H9 (cell line): ENCODE measurements at regions not wholly inside any gene's neighbourhood (a gene's known extent, or its start where the extent isn't known, plus 50 kb on each side); places are given as distances from the start of the nearest gene placed in this dataset.

Source experiments
- DNase-seq: peaks from one replicate; pipeline ENCODE4 v3.0.0-alpha.2; 2017
- H2AFZ ChIP-seq: one replicate; pipeline ENCODE4 v1.6.1; 2013; ENCODE audit warnings: mild to moderate bottlenecking, low read length, control low read depth, moderate library complexity
- H2AK5ac ChIP-seq: 2 replicates; pipeline ENCODE4 v1.6.1; 2013; ENCODE audit warnings: low read length, control low read depth, mixed read lengths; ENCODE audit not compliant: insufficient read length
- H2BK120ac ChIP-seq: one replicate; pipeline ENCODE4 v1.6.1; 2013; ENCODE audit warnings: low read depth, mild to moderate bottlenecking, low read length, control low read depth, inconsistent platforms; ENCODE audit not compliant: poor library complexity, severe bottlenecking
- H2BK12ac ChIP-seq: 2 replicates; pipeline ENCODE4 v1.6.1; 2013; ENCODE audit warnings: low read length, control low read depth, mixed read lengths, low read depth; ENCODE audit not compliant: insufficient read length
- H2BK15ac ChIP-seq: 2 replicates; pipeline ENCODE4 v1.6.1; 2013; ENCODE audit warnings: low read depth, low read length, control low read depth
- H2BK20ac ChIP-seq: one replicate; pipeline ENCODE4 v1.6.1; 2013; ENCODE audit warnings: low read depth, mild to moderate bottlenecking, low read length, control low read depth, inconsistent platforms; ENCODE audit not compliant: poor library complexity, severe bottlenecking
- H2BK5ac ChIP-seq: 2 replicates; pipeline ENCODE4 v1.6.1; 2013; ENCODE audit warnings: low read length, control low read depth, mixed read lengths; ENCODE audit not compliant: insufficient read length
- H3K14ac ChIP-seq: 2 replicates; pipeline ENCODE4 v1.6.1; 2013; ENCODE audit warnings: low read length, control low read depth; ENCODE audit not compliant: insufficient read depth
- H3K18ac ChIP-seq: 2 replicates; pipeline ENCODE4 v1.6.1; 2013; ENCODE audit warnings: low read depth, mild to moderate bottlenecking, mixed read lengths, low read length, control low read depth; ENCODE audit not compliant: insufficient read length
- H3K23ac ChIP-seq: 2 replicates; pipeline ENCODE4 v1.6.1; 2013; ENCODE audit warnings: low read length, control low read depth, mixed read lengths, low read depth; ENCODE audit not compliant: insufficient read length
- H3K23me2 ChIP-seq: 2 replicates; pipeline ENCODE4 v1.6.1; 2013; ENCODE audit warnings: low read depth, mild to moderate bottlenecking, mixed read lengths, low read length, control low read depth; ENCODE audit not compliant: insufficient read length, poor library complexity, severe bottlenecking
- H3K27ac ChIP-seq: 2 replicates; pipeline ENCODE4 v1.5.1; 2013; ENCODE audit warnings: low read length, control low read depth, mixed read lengths, low read depth; ENCODE audit not compliant: insufficient read length
- H3K27me3 ChIP-seq: 2 replicates; pipeline ENCODE4 v1.6.1; 2013; ENCODE audit warnings: low read length, control low read depth, inconsistent platforms; ENCODE audit not compliant: insufficient read depth
- H3K4ac ChIP-seq: 2 replicates; pipeline ENCODE4 v1.6.1; 2013; ENCODE audit warnings: low read depth, mild to moderate bottlenecking, control low read depth, inconsistent platforms, low read length, moderate library complexity
- H3K4me1 ChIP-seq: 2 replicates; pipeline ENCODE4 v1.6.1; 2013; ENCODE audit warnings: low read length, control low read depth, inconsistent platforms; ENCODE audit not compliant: insufficient read depth
- H3K4me2 ChIP-seq: 2 replicates; pipeline ENCODE4 v1.6.1; 2013; ENCODE audit warnings: low read length, control low read depth, mixed read lengths; ENCODE audit not compliant: insufficient read length, insufficient read depth
- H3K56ac ChIP-seq: 2 replicates; pipeline ENCODE4 v1.6.1; 2013; ENCODE audit warnings: low read depth, mild to moderate bottlenecking, mixed read lengths, low read length, control low read depth; ENCODE audit not compliant: insufficient read length
- H3K79me1 ChIP-seq: 2 replicates; pipeline ENCODE4 v1.6.1; 2013; ENCODE audit warnings: low read depth, mild to moderate bottlenecking, moderate library complexity, low read length, control low read depth, inconsistent platforms; ENCODE audit not compliant: insufficient read depth, poor library complexity, severe bottlenecking
- H3K79me2 ChIP-seq: 2 replicates; pipeline ENCODE4 v1.6.1; 2013; ENCODE audit warnings: low read length, control low read depth, inconsistent platforms; ENCODE audit not compliant: insufficient read depth
- H3K9ac ChIP-seq: 2 replicates; pipeline ENCODE4 v1.6.1; 2013; ENCODE audit warnings: low read length, control low read depth, mixed read lengths; ENCODE audit not compliant: insufficient read length; ENCODE audit errors: extremely low read depth
- H3K9me3 ChIP-seq: one replicate; pipeline ENCODE4 v1.6.1; 2013; ENCODE audit warnings: low read depth, low read length, inconsistent platforms; ENCODE audit not compliant: control insufficient read depth
- H3T11ph ChIP-seq: one replicate; pipeline ENCODE4 v1.6.1; 2013; ENCODE audit warnings: mild to moderate bottlenecking, low read length, control low read depth, inconsistent platforms
- H4K20me1 ChIP-seq: one replicate; pipeline ENCODE4 v1.6.1; 2013; ENCODE audit not compliant: control insufficient read depth, insufficient read length, insufficient read depth
- H4K5ac ChIP-seq: 2 replicates; pipeline ENCODE4 v1.6.1; 2013; ENCODE audit warnings: low read depth, mild to moderate bottlenecking, mixed read lengths, low read length, control low read depth; ENCODE audit not compliant: insufficient read length
- H4K8ac ChIP-seq: replicated peaks from 2 replicates; pipeline ENCODE4 v1.6.1; 2013; ENCODE audit warnings: low read length, control low read depth, mixed read lengths, low read depth; ENCODE audit not compliant: insufficient read length
- H4K91ac ChIP-seq: 2 replicates; pipeline ENCODE4 v1.6.1; 2013; ENCODE audit warnings: low read depth, mild to moderate bottlenecking, moderate library complexity, mixed read lengths, low read length, control low read depth; ENCODE audit not compliant: insufficient read length
- H3K27ac Mint-ChIP-seq, 3 experiments: 2 replicates in 2 of 3; 3 replicates in 1 of 3; pipeline ENCODE4 v1.8.0; 2020 to 2021; ENCODE audit warnings: mixed read lengths in 3 of 3, mild to moderate bottlenecking in 1 of 3, moderate library complexity in 1 of 3
- H3K27me3 Mint-ChIP-seq: 2 replicates; pipeline ENCODE4 v1.8.0; 2021; ENCODE audit warnings: low read depth, mild to moderate bottlenecking, moderate library complexity, mixed read lengths
- H3K36me3 Mint-ChIP-seq, 3 experiments: 2 replicates in 2 of 3; 3 replicates in 1 of 3; pipeline ENCODE4 v1.8.0; 2020 to 2021; ENCODE audit warnings: low read depth in 3 of 3, mixed read lengths in 3 of 3; ENCODE audit not compliant: insufficient read depth in 1 of 3
- H3K4me1 Mint-ChIP-seq, 2 experiments: 2 replicates each; pipeline ENCODE4 v1.8.0; 2020; ENCODE audit warnings: mixed read lengths in 2 of 2
- H3K4me3 Mint-ChIP-seq, 2 experiments: 2 replicates in 1 of 2; 3 replicates in 1 of 2; pipeline ENCODE4 v1.8.0; 2020 to 2021; ENCODE audit warnings: mild to moderate bottlenecking in 2 of 2, mixed read lengths in 2 of 2, moderate library complexity in 1 of 2
- H3K9me3 Mint-ChIP-seq, 2 experiments: 2 replicates in 1 of 2; 3 replicates in 1 of 2; pipeline ENCODE4 v1.8.0; 2020; ENCODE audit warnings: mild to moderate bottlenecking in 2 of 2, mixed read lengths in 2 of 2, moderate library complexity in 1 of 2
- WGBS: extraction: QIAGEN DNeasy Blood & Tissue Kit; methylation state at CpG from one replicate; pipeline ENCODE4 v1.1.7; 2013; ENCODE audit warnings: missing lambda C conversion rate, low lambda C conversion rate, mixed read lengths; ENCODE audit not compliant: insufficient read length; ENCODE audit errors: extremely low coverage; 5-methylcytosine and 5-hydroxymethylcytosine counted together
- TF ChIP-seq, protein P1 (sequence below): fragments of 200-600 bp; sonication (generic); conservative IDR thresholded peaks from 3 replicates; pipeline ENCODE4 v1.8.0; 2021; ENCODE audit warnings: antibody characterized with exemption, mild to moderate bottlenecking

DNA sequence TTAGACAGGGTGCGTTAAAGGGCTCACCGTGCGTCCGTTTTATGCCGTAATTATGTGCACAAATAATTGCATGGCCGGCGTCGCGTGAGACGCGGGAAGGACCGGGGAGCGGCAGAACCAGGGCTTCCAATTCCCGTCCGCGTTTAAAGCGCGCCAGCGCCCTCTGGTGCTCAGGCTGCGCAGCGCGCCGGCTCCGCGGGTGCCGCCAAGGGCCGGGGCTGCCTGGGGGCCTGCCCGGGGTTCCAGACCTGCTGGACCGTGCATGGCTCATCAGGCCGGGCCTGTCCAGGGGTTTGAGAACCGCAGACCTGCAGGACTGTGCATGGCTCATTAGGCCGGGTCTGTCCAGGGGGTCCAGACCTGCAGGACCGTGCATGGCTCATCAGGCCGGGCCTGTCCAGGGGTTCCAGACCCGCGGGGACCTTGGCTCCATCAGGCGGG lies 369.0 kb downstream of the THBS2 start:
- no peak overlapping the region for H3K27ac ChIP-seq
- no peak overlapping the region for H4K91ac ChIP-seq
- H2AK5ac ChIP-seq, result no peak overlapping the region
- Mint-ChIP-seq H3K4me3 (peak overlapping the region in 1 of 2 experiments; percentile 38; a peak in 2 of 5 replicates), H3K27me3 (peaks cover 20% of the 10 kb centered on the region), H3K4me1 (peaks cover 5% of the 10 kb centered on the region in 2 experiments; a peak in 3 of 4 replicates), H3K27ac (no peak overlapping the region), H3K36me3 (0 out of 7 replicates have a peak, but pooled peaks cover 0 to 2% (median 0%) of the 10 kb centered on the region in 3 experiments), H3K9me3 (peaks cover 0 to 5% of the 10 kb centered on the region in 2 experiments; a peak in 2 of 5 replicates)
- no peaks in the 10 kb centered on the region for H3K23me2 ChIP-seq
- no peak overlapping the region for H3K18ac ChIP-seq
- H3K23ac ChIP-seq, result no peak overlapping the region
- H3K4me1 ChIP-seq, result no peaks in the 10 kb centered on the region
- WGBS, result no CpG with 5 or more reads among the region's 37 CpGs
- H3K79me2 ChIP-seq, result no peaks in the 10 kb centered on the region
- H3K56ac ChIP-seq, result no peak overlapping the region
- H4K8ac ChIP-seq, result no peak overlapping the region
- H3K4ac ChIP-seq, result no peak overlapping the region
- no peaks in the 10 kb centered on the region for H3K79me1 ChIP-seq
- no peaks in the 10 kb centered on the region for H3K9me3 ChIP-seq
- DNase-seq, result peak; percentile 87
- peak overlapping the region; percentile 12 for H3K4me2 ChIP-seq
- H2BK12ac ChIP-seq, result no peak overlapping the region
- no peaks in the 10 kb centered on the region for H4K20me1 ChIP-seq
- TF ChIP-seq, protein P1, sequence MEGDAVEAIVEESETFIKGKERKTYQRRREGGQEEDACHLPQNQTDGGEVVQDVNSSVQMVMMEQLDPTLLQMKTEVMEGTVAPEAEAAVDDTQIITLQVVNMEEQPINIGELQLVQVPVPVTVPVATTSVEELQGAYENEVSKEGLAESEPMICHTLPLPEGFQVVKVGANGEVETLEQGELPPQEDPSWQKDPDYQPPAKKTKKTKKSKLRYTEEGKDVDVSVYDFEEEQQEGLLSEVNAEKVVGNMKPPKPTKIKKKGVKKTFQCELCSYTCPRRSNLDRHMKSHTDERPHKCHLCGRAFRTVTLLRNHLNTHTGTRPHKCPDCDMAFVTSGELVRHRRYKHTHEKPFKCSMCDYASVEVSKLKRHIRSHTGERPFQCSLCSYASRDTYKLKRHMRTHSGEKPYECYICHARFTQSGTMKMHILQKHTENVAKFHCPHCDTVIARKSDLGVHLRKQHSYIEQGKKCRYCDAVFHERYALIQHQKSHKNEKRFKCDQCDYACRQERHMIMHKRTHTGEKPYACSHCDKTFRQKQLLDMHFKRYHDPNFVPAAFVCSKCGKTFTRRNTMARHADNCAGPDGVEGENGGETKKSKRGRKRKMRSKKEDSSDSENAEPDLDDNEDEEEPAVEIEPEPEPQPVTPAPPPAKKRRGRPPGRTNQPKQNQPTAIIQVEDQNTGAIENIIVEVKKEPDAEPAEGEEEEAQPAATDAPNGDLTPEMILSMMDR, result peak; percentile 96
- no peak overlapping the region for H3K14ac ChIP-seq
- H2BK120ac ChIP-seq, result no peak overlapping the region
- no peak overlapping the region for H2BK20ac ChIP-seq
- H2BK15ac ChIP-seq, result no peak overlapping the region
- H3K27me3 ChIP-seq, result no peaks in the 10 kb centered on the region; the same call in 1 of the 2 replicates
- no peak overlapping the region for H2BK5ac ChIP-seq
- H3K9ac ChIP-seq, result no peak overlapping the region
- H4K5ac ChIP-seq, result no peak overlapping the region
- H2AFZ ChIP-seq, result no peak overlapping the region
- H3T11ph ChIP-seq, result no peak overlapping the region
